HG02798 (cell line): ENCODE measurements at regions not wholly inside any gene's neighbourhood (a gene's known extent, or its start where the extent isn't known, plus 50 kb on each side); places are given as distances from the start of the nearest gene placed in this dataset.
"Not testable (repeated sequence)": the region's sequence is repeated elsewhere in the genome, so short reads cannot be mapped to it uniquely, and the experiment has no call there.

Experiments used
- ATAC-seq: cut with Tn5 transposase; IDR thresholded peaks from one replicate; pipeline ENCODE4 v1.9.1; 2021; ENCODE audit warnings: mild to moderate bottlenecking; ENCODE audit not compliant: unreplicated experiment, poor library complexity

GRCh38 chr10:8302565-8302964, 248.1 kb downstream of the GATA3 start:
- no peak for ATAC-seq

DNA sequence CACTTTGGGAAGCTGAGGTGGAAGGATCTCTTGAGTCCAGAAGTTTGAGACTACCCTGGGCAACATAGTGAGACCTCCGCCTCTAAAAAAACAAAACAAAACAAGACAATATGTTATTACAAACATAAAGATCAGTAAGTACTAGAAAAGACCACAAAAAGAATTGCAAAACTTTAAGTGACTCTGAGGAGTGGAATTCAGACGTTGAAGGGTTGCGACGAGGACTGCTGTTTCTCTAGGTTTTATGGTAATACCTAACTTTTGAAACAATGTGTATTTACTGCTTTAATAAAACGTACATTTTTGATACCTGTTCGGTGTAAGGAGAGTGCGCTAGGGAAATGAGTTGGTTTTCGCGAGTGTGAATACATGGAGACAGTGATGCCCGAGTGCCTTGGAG, 250.4 kb downstream of the GATA3 start:
- no peak for ATAC-seq

DNA sequence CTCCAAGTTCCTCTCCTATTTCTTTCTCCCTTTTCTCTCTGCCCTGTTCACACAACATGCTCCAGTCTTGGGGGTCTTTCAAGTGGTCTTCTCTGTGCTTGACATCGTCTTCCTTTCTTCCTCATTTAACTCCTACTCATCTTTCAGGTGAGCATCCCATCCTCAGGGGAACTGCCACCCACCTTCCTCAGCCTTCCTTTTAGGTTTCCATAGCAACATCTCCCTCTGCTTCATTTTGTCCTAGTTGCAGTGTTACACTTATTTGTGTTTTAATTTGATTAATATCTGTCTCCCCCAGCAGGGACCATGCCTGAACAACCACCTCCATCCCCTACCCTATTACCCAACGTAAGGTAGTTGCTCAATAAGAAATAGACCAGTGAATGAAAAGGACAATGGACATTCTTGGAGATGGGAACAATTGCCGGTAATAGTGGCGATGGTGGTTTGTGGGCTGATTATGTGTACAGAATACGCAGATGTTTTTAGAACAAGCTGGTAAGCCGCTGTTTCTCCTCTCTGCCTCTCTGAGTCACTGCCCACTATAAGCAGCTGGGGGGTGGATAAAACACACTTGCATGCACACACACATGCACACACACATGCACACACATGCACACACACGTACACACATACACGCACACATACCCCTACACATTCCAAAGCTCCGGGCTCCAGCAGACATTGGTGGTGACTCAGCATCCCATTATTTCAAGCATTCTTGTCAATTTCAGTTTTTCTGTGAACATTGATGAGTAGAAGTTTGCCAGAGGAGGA, 251.6 kb downstream of the GATA3 start:
- ATAC-seq: no peak

GRCh38 chr10:8306685-8307364, 252.3 kb downstream of the GATA3 start:
- no peak for ATAC-seq

- no peak for ATAC-seq
Observed at GRCh38 chr10:8310930-8311329, 256.4 kb downstream of the GATA3 start.

DNA sequence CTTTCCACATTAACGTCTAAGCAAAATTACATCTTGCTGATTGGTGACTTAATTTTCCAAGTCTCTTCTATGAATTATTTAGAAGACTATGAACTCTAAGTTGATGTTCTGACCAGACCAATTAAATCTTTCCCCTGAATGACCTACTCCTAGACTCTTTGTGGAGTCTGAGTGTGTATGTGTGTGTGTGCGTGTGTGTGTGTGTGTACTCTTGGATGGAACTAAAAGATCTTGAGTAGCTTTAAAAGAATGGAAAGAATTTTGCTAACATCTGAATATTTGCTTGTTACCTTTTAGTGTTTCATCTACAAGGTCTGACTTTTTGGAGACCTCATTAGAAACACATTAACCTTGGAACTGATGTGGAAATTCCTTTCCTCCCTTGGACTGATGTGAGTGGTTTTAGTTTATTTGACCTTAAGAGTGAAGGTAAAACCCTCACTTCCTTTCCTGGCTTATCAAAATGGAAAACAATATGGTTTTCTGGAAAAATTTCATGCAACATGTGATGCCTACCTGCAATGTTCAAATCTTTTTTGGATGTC, 257.1 kb downstream of the GATA3 start:
- no peak for ATAC-seq

DNA sequence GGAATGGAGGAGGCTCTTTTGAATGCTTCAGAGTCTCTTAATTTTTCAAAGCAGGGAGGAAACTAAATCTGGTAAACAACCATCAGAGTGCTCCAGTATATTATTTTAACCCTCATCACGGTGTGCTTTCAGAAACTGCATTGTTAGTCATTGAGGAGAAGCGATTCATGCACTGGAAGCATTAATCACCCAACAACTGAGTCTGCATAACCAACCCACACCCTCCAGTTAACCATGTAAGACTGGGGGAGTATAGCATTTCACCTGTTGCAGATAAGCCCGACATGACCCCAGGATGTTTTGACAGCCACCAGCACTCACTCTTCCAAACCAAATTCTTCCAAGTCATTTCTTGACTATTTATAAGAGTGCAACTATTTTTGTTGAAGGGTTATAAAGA, 257.6 kb downstream of the GATA3 start:
- no peak for ATAC-seq

DNA sequence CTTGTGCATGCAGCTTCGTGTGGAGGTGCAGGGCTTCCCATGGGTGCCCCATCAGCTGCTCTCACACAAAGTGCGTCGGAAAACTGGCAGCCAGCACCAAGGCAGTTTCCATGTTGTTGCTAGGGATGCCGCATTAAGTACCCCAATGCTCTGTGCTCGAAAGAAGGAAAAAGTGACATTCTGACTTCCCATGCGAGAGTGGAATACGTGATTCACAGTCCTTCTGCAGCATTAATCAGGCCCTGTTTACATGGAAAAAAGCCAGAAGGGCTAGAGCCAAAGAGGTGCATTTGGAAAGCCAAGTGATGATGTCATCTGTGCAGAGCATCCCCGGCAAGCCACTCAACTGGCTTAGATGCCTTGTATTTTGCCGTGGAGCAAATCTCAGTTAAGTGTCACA, 258.3 kb downstream of the GATA3 start:
- no peak for ATAC-seq

- ATAC-seq: no peak
Observed at GRCh38 chr10:8314486-8314885, 260.0 kb downstream of the GATA3 start.

DNA sequence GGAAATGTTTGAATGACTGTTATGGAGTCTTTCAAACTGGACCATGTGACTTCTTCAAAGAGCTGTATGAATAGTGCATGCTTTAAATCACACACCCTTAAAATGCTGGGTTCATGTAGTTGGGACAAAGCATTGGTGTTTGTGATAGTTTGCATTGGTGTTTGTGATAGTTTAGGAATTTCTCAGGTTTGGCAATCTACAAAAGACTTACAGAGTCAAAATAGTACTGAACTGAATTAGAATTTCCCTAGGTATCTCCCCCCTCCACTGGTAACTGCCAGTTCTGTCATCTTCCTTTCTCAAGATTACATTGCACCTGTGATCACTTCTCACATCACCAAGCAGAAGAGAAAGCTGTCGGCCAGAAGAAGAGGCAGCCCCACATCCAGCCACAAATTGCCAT, 261.1 kb downstream of the GATA3 start:
- no peak for ATAC-seq

DNA sequence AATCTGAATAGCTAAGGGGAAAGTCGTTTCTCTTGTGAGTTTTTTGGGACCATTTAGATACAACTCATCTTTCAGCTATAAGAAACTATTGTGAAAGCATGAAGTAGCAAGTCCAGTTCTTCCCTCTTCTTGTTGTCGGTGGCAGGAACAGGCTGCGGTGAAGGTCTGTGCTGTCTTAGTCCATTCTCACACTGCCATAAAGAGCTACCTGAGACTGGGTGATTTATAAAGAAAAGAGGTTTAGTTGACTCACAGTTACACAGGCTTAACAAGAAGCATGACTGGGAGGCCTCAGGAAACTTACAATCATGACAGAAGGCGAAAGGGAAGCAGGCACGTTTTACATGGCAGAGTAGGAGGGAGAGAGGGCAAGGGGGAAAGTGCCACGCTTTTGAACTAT, 261.8 kb downstream of the GATA3 start:
- ATAC-seq: no peak

GRCh38 chr10:8318429-8318828, 263.9 kb downstream of the GATA3 start:
- not testable (repeated sequence) for ATAC-seq

GRCh38 chr10:8318956-8319355, 264.5 kb downstream of the GATA3 start:
- ATAC-seq: no peak

- no peak for ATAC-seq
Observed at GRCh38 chr10:8319704-8320103, 265.2 kb downstream of the GATA3 start.

GRCh38 chr10:8321990-8322389, 267.5 kb downstream of the GATA3 start:
- no peak for ATAC-seq

GRCh38 chr10:8323428-8324054, 269.1 kb downstream of the GATA3 start:
- no peak for ATAC-seq

DNA sequence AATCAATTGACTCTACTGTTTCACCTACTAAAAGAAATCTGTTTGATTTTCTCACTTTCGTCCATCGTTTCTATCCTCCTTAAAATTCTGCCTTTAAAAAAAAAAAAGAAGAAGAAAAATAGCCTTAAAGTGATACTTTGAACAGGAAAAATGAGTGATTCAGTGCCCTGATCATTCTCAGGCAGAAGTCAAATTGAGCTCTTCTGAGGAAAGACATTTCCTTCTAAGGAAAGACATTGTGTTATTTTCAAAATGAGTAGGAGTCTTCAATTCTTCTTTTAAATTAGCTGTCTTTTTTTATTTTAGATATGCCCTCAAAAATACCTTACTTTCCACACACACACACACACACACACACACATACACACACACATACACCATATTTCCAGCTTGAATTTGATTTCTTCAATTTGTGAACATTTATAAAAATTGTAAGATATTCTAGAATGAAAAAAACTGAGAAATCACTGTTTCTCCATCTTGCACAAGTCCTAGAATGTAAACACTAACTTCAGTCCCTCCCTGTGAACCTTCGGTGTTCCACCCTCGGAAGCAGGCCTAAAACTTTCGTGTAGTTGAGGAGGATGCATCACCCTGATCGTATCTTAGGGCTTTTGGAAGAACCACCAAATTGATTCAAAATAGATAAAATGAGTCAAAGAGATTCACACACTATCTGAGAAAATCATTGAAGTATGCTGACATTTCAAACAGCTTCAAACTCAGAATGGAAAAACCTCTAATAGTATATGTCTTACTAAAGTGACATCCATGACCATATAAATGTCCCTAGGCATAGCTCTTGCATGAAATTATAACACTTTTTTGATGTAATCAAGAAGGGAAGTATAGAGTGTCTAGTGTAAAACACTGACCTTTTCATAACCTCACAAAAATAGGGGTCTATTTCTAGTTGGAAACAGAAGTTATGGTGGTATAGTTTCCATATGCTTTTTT, 270.8 kb downstream of the GATA3 start:
- no peak for ATAC-seq

DNA sequence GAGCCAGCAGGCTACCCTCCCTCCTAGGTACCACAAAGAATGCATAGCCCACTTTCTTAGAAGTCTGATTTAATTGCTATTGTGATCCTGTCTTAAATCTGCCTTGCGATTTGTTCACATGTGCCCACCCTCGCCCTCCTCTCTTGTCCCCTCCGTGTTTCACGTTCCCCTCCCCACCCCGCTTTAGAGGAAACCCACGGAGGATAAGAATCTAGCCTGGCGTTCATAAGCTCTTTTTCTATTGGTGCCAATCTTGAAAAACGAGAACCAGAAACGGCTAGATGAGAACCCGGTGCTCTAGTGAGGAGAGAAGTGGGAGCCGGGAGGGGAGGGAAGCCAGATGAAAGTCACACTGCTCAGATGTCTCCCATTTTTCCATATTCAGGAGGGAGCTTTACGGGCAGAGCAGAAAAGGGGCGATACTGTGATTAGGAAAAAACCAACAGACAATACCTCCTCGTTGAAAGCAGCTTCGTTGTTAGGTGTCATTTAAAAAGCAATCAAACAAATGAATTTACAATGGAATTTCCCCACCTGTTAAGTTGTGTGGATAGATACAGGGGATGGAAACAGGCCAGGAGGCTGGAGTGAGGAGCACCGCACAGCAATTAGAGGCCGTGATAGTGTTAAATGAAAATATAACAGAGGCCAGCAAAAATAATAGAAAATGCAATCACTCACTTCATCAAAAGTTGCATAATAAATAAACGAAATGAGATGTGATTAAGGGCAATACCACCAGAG, 272.1 kb downstream of the GATA3 start:
- ATAC-seq: no peak

- ATAC-seq: no peak
Observed at GRCh38 chr10:8327140-8327423, 272.6 kb downstream of the GATA3 start.

DNA sequence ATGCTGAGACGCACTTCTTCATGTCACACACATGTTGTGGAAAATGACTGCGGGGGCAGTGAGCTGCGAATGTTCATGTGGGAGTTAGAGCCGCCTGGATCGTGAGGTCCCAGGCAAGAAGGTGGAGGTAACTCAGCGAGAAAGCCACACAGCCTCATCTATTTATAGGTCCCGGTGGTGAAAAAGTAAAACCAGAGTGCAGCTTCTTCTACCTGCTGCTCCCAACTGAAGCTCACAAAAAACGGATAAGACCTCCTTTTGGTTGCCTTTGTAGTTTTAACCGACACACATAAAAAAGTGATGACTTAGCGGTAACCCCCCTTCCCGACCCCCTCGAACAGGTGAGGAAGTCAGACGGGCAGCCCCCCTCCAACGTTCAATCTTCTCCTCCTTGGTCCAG, 276.9 kb downstream of the GATA3 start:
- no peak for ATAC-seq
